ENCODE measurements at regions not wholly inside any gene's neighbourhood (a gene's known extent, or its start where the extent isn't known, plus 50 kb on each side); places are given as distances from the start of the nearest gene placed in this dataset.

- TF ChIP-seq POLR2A (IDR thresholded peaks at IDR 0.05) (no peak), CTCF (IDR thresholded peaks at IDR 0.05) (no peak)
- 95 to 100% methylated on average over 1 of the region's 1 CpG for WGBS, 2 donors
- intact Hi-C loops (cut with DNase I; ENCODE audit: low total_unique reads), result no loop called here
- no peak for DNase-seq (ENCODE audit: low spot score in 2 of 2)
- H3K4me3 ChIP-seq (ENCODE audit: low read depth, poor library complexity, severe bottlenecking), result no peak overlapping the region
Observed at GRCh38 chr10:92778091-92778490, 70.2 kb upstream of the EXOC6 start.

GRCh38 chr10:92785118-92785517 lies 63.2 kb upstream of the EXOC6 start:
- TF ChIP-seq POLR2A (IDR thresholded peaks at IDR 0.05), result no peak
- no peak for TF ChIP-seq CTCF (IDR thresholded peaks at IDR 0.05)
- WGBS, 2 donors, result 69 to 71% methylated on average over 7 of the region's 7 CpGs
- intact Hi-C loops (cut with DNase I; ENCODE audit: low total_unique reads), result no loop called here

GRCh38 chr10:92787557-92788152 lies 60.7 kb upstream of the EXOC6 start:
- TF ChIP-seq POLR2A (IDR thresholded peaks at IDR 0.05) (no peak), CTCF (IDR thresholded peaks at IDR 0.05) (no peak)
- intact Hi-C loops (cut with DNase I; ENCODE audit: low total_unique reads), result no loop called here

More at GRCh38 chr10:92785118-92785517, 63.2 kb upstream of the EXOC6 start:
- no peak for DNase-seq (ENCODE audit: low spot score in 2 of 2)
- H3K4me3 ChIP-seq (ENCODE audit: low read depth, poor library complexity, severe bottlenecking), result no peak overlapping the region

GRCh38 chr10:92789067-92789466 lies 59.3 kb upstream of the EXOC6 start:
- 80 to 83% methylated on average over 8 of the region's 8 CpGs for WGBS, 2 donors
- TF ChIP-seq POLR2A (IDR thresholded peaks at IDR 0.05) (no peak), CTCF (IDR thresholded peaks at IDR 0.05) (no peak)
- no peak overlapping the region for H3K4me3 ChIP-seq (ENCODE audit: low read depth, poor library complexity, severe bottlenecking)
- intact Hi-C loops (cut with DNase I; ENCODE audit: low total_unique reads), result no loop called here
- no peak for DNase-seq (ENCODE audit: low spot score in 2 of 2)

More at GRCh38 chr10:92787557-92788152, 60.7 kb upstream of the EXOC6 start:
- H3K4me3 ChIP-seq (ENCODE audit: low read depth, poor library complexity, severe bottlenecking), result no peak overlapping the region
- DNase-seq (ENCODE audit: low spot score in 2 of 2), result no peak
- 50 to 56% methylated on average over 11 of the region's 11 CpGs for WGBS, 2 donors

- H3K4me3 ChIP-seq (ENCODE audit: low read depth, poor library complexity, severe bottlenecking), result no peak overlapping the region
- intact Hi-C loops (cut with DNase I; ENCODE audit: low total_unique reads), result no loop called here
- no peak for TF ChIP-seq CTCF (IDR thresholded peaks at IDR 0.05)
- no peak for TF ChIP-seq POLR2A (IDR thresholded peaks at IDR 0.05)
- no peak for DNase-seq (ENCODE audit: low spot score in 2 of 2)
- WGBS, 2 donors, result 57 to 60% methylated on average over 4 of the region's 4 CpGs
Observed at GRCh38 chr10:92789786-92790185, 58.5 kb upstream of the EXOC6 start.

- no peak for TF ChIP-seq POLR2A (IDR thresholded peaks at IDR 0.05)
- no peak for TF ChIP-seq CTCF (IDR thresholded peaks at IDR 0.05)
- 46 to 49% methylated on average over 2 of the region's 2 CpGs for WGBS, 2 donors
- no peak for DNase-seq (ENCODE audit: low spot score in 2 of 2)
- H3K4me3 ChIP-seq (ENCODE audit: low read depth, poor library complexity, severe bottlenecking), result no peak overlapping the region
- intact Hi-C loops (cut with DNase I; ENCODE audit: low total_unique reads), result no loop called here
Observed at GRCh38 chr10:92790440-92790839, 57.9 kb upstream of the EXOC6 start.
